GM23338 (cell line): ENCODE measurements at regions not wholly inside any gene's neighbourhood (a gene's known extent, or its start where the extent isn't known, plus 50 kb on each side); places are given as distances from the start of the nearest gene placed in this dataset.

ENCODE experiments used
- ATAC-seq: fragments of 200-7000 bp; cut with Tn5 transposase; 3 replicates; pipeline ENCODE4 v1.9.1; 2020
- DNase-seq: peaks from one replicate; pipeline ENCODE4 v3.0.0-alpha.2; 2015; ENCODE audit warnings: low spot score
- H2AFZ ChIP-seq: fragments of 200-600 bp; sonication (generic); 2 replicates; pipeline ENCODE4 v1.8.0; 2016; ENCODE audit warnings: antibody characterized with exemption, mild to moderate bottlenecking, moderate library complexity
- H3F3A ChIP-seq: fragments of 200-600 bp; sonication (generic); replicated peaks from 2 replicates; pipeline ENCODE4 v1.8.0; 2017; ENCODE audit warnings: antibody characterized with exemption, mixed run types, low read depth
- H3K27ac ChIP-seq: fragments of 200-600 bp; sonication (generic); 2 replicates; pipeline ENCODE4 v1.6.1; 2016; ENCODE audit warnings: low read depth
- H3K27me3 ChIP-seq: fragments of 200-600 bp; sonication (generic); 2 replicates; pipeline ENCODE4 v1.8.0; 2016; ENCODE audit warnings: mild to moderate bottlenecking, mixed run types, moderate library complexity; ENCODE audit not compliant: insufficient read depth
- H3K36me3 ChIP-seq: fragments of 200-600 bp; sonication (generic); 2 replicates; pipeline ENCODE4 v1.8.0; 2016; ENCODE audit warnings: mild to moderate bottlenecking; ENCODE audit not compliant: insufficient read depth
- H3K4me1 ChIP-seq: fragments of 200-600 bp; sonication (generic); 2 replicates; pipeline ENCODE4 v1.8.0; 2016; ENCODE audit warnings: mild to moderate bottlenecking, moderate library complexity; ENCODE audit not compliant: insufficient read depth
- H3K4me2 ChIP-seq: fragments of 200-600 bp; sonication (generic); 2 replicates; pipeline ENCODE4 v1.7.1; 2017; ENCODE audit warnings: mixed run types
- H3K4me3 ChIP-seq: fragments of 200-600 bp; sonication (generic); 2 replicates; pipeline ENCODE4 v1.6.1; 2016; ENCODE audit warnings: mixed run types
- H3K79me2 ChIP-seq: fragments of 200-600 bp; sonication (generic); replicated peaks from 2 replicates; pipeline ENCODE4 v1.8.0; 2017; ENCODE audit warnings: mild to moderate bottlenecking; ENCODE audit not compliant: insufficient read depth
- H3K9me2 ChIP-seq: fragments of 200-600 bp; sonication (generic); 2 replicates; pipeline ENCODE4 v1.8.0; 2017; ENCODE audit not compliant: insufficient read depth
- H4K20me1 ChIP-seq: fragments of 200-600 bp; sonication (generic); replicated peaks from 2 replicates; pipeline ENCODE4 v1.8.0; 2017; ENCODE audit warnings: mild to moderate bottlenecking; ENCODE audit not compliant: insufficient read depth
- H3K27ac Mint-ChIP-seq: 2 replicates; pipeline ENCODE4 v1.8.0; 2020; ENCODE audit warnings: inconsistent platforms, mild to moderate bottlenecking, moderate library complexity, mixed read lengths
- H3K27me3 Mint-ChIP-seq: 3 replicates; pipeline ENCODE4 v1.8.0; 2022; ENCODE audit warnings: low read depth, mild to moderate bottlenecking, moderate library complexity, mixed read lengths, inconsistent platforms; ENCODE audit not compliant: insufficient read depth, poor library complexity
- H3K36me3 Mint-ChIP-seq: 3 replicates; pipeline ENCODE4 v1.8.0; 2021; ENCODE audit warnings: low read depth, mild to moderate bottlenecking, inconsistent platforms, moderate library complexity, mixed read lengths
- H3K4me1 Mint-ChIP-seq: 3 replicates; pipeline ENCODE4 v1.8.0; 2020; ENCODE audit warnings: mild to moderate bottlenecking, inconsistent platforms, mixed read lengths
- H3K4me3 Mint-ChIP-seq: 3 replicates; pipeline ENCODE4 v1.8.0; 2021; ENCODE audit warnings: moderate library complexity, mild to moderate bottlenecking, inconsistent platforms, mixed read lengths
- H3K9me3 Mint-ChIP-seq: 3 replicates; pipeline ENCODE4 v1.8.0; 2020; ENCODE audit warnings: moderate library complexity, mild to moderate bottlenecking, inconsistent platforms, mixed read lengths
- EZH2 ChIP-seq: fragments of 200-600 bp; sonication (generic); IDR thresholded peaks from one replicate; pipeline ENCODE4 v1.8.0; 2017; ENCODE audit warnings: antibody characterized with exemption, mild to moderate bottlenecking, low read depth; ENCODE audit not compliant: unreplicated experiment
- EZH2phosphoT487 ChIP-seq: fragments of 200-600 bp; sonication (generic); IDR thresholded peaks from one replicate; pipeline ENCODE4 v1.8.1; 2018; ENCODE audit warnings: antibody characterized with exemption; ENCODE audit not compliant: unreplicated experiment
- NANOG ChIP-seq: IDR thresholded peaks from 2 replicates; pipeline ENCODE4 v1.6.1; 2016; ENCODE audit warnings: antibody characterized with exemption, borderline replicate concordance
- POLR2AphosphoS5 ChIP-seq: IDR thresholded peaks from 2 replicates; pipeline ENCODE4 v1.6.1; 2016; ENCODE audit warnings: antibody characterized with exemption, low read depth
- REST ChIP-seq: IDR thresholded peaks from one replicate; pipeline ENCODE4 v1.6.1; 2018; ENCODE audit warnings: antibody characterized with exemption; ENCODE audit not compliant: unreplicated experiment
- ZNF114 ChIP-seq: fragments of 250-450 bp; sonication (Bioruptor Pico); IDR thresholded peaks from 2 replicates; pipeline ENCODE4 v1.5.0; 2020; ENCODE audit warnings: mild to moderate bottlenecking, moderate library complexity
- ZNF331 ChIP-seq: fragments of 250-450 bp; sonication (Bioruptor Pico); IDR thresholded peaks from 2 replicates; pipeline ENCODE4 v1.5.0; 2020; ENCODE audit warnings: low read depth, mild to moderate bottlenecking, moderate library complexity
- TF ChIP-seq, protein P1 (sequence below): IDR thresholded peaks from 2 replicates; pipeline ENCODE4 v1.6.1; 2016; ENCODE audit warnings: antibody characterized with exemption
- TF ChIP-seq, protein P2 (sequence below): fragments of 250-450 bp; sonication (Bioruptor Pico); IDR thresholded peaks from 2 replicates; pipeline ENCODE4 v1.5.0; 2020; ENCODE audit warnings: mild to moderate bottlenecking, moderate library complexity

GRCh38 chr12:78406828-78407227 is 457.7 kb upstream of the SYT1 start:
- no peaks in the 10 kb centered on the region for H3K9me3 Mint-ChIP-seq
- Histone ChIP-seq H3K9me2 (no peaks in the 10 kb centered on the region), H3K36me3 (no peaks in the 10 kb centered on the region), H3K4me1 (peaks cover 47% of the 10 kb centered on the region), H4K20me1 (no peaks in the 10 kb centered on the region), H3K4me3 (no peak overlapping the region), H3F3A (no peaks in the 10 kb centered on the region), H3K4me2 (peak overlapping the region; percentile 28; the same call in 1 of the 2 replicates), H3K27ac (no peak overlapping the region), H3K79me2 (no peaks in the 10 kb centered on the region), H2AFZ (no peak overlapping the region), H3K27me3 (no peaks in the 10 kb centered on the region)
- H3K4me3 Mint-ChIP-seq: no peak overlapping the region
- no peak for ATAC-seq
- no peaks in the 10 kb centered on the region for H3K36me3 Mint-ChIP-seq
- peaks cover 2% of the 10 kb centered on the region for H3K27me3 Mint-ChIP-seq
- no peak for DNase-seq
- peaks cover 34% of the 10 kb centered on the region for H3K4me1 Mint-ChIP-seq
- H3K27ac Mint-ChIP-seq: peak overlapping the region; percentile 92
- no peak for TF ChIP-seq POLR2AphosphoS5
- TF ChIP-seq, protein P1, sequence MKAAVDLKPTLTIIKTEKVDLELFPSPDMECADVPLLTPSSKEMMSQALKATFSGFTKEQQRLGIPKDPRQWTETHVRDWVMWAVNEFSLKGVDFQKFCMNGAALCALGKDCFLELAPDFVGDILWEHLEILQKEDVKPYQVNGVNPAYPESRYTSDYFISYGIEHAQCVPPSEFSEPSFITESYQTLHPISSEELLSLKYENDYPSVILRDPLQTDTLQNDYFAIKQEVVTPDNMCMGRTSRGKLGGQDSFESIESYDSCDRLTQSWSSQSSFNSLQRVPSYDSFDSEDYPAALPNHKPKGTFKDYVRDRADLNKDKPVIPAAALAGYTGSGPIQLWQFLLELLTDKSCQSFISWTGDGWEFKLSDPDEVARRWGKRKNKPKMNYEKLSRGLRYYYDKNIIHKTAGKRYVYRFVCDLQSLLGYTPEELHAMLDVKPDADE: no peak
- TF ChIP-seq EZH2: no peak
- no peak for TF ChIP-seq EZH2phosphoT487
- TF ChIP-seq, protein P2, sequence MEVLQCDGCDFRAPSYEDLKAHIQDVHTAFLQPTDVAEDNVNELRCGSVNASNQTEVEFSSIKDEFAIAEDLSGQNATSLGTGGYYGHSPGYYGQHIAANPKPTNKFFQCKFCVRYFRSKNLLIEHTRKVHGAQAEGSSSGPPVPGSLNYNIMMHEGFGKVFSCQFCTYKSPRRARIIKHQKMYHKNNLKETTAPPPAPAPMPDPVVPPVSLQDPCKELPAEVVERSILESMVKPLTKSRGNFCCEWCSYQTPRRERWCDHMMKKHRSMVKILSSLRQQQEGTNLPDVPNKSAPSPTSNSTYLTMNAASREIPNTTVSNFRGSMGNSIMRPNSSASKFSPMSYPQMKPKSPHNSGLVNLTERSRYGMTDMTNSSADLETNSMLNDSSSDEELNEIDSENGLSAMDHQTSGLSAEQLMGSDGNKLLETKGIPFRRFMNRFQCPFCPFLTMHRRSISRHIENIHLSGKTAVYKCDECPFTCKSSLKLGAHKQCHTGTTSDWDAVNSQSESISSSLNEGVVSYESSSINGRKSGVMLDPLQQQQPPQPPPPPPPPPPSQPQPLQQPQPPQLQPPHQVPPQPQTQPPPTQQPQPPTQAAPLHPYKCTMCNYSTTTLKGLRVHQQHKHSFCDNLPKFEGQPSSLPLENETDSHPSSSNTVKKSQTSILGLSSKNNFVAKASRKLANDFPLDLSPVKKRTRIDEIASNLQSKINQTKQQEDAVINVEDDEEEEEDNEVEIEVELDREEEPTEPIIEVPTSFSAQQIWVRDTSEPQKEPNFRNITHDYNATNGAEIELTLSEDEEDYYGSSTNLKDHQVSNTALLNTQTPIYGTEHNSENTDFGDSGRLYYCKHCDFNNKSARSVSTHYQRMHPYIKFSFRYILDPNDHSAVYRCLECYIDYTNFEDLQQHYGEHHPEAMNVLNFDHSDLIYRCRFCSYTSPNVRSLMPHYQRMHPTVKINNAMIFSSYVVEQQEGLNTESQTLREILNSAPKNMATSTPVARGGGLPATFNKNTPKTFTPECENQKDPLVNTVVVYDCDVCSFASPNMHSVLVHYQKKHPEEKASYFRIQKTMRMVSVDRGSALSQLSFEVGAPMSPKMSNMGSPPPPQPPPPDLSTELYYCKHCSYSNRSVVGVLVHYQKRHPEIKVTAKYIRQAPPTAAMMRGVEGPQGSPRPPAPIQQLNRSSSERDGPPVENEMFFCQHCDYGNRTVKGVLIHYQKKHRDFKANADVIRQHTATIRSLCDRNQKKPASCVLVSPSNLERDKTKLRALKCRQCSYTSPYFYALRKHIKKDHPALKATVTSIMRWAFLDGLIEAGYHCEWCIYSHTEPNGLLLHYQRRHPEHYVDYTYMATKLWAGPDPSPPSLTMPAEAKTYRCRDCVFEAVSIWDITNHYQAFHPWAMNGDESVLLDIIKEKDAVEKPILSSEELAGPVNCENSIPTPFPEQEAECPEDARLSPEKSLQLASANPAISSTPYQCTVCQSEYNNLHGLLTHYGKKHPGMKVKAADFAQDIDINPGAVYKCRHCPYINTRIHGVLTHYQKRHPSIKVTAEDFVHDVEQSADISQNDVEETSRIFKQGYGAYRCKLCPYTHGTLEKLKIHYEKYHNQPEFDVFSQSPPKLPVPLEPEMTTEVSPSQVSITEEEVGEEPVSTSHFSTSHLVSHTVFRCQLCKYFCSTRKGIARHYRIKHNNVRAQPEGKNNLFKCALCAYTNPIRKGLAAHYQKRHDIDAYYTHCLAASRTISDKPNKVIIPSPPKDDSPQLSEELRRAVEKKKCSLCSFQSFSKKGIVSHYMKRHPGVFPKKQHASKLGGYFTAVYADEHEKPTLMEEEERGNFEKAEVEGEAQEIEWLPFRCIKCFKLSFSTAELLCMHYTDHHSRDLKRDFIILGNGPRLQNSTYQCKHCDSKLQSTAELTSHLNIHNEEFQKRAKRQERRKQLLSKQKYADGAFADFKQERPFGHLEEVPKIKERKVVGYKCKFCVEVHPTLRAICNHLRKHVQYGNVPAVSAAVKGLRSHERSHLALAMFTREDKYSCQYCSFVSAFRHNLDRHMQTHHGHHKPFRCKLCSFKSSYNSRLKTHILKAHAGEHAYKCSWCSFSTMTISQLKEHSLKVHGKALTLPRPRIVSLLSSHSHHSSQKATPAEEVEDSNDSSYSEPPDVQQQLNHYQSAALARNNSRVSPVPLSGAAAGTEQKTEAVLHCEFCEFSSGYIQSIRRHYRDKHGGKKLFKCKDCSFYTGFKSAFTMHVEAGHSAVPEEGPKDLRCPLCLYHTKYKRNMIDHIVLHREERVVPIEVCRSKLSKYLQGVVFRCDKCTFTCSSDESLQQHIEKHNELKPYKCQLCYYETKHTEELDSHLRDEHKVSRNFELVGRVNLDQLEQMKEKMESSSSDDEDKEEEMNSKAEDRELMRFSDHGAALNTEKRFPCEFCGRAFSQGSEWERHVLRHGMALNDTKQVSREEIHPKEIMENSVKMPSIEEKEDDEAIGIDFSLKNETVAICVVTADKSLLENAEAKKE: no peak
- TF ChIP-seq NANOG: no peak
- TF ChIP-seq ZNF331 (CRISPR knock-in tag): no peak
- no peak for TF ChIP-seq REST
- TF ChIP-seq ZNF114: no peak
